HS-27A (cell line): ENCODE measurements at regions not wholly inside any gene's neighbourhood (a gene's known extent, or its start where the extent isn't known, plus 50 kb on each side); places are given as distances from the start of the nearest gene placed in this dataset.

Experiments used
- DNase-seq: peaks from one replicate; pipeline ENCODE4 v3.0.0-alpha.2; 2012; ENCODE audit warnings: low read depth, missing footprints

- DNase-seq, result no peak
Observed at GRCh38 chr20:40808936-40809335, 119.9 kb upstream of the MAFB start.

DNA sequence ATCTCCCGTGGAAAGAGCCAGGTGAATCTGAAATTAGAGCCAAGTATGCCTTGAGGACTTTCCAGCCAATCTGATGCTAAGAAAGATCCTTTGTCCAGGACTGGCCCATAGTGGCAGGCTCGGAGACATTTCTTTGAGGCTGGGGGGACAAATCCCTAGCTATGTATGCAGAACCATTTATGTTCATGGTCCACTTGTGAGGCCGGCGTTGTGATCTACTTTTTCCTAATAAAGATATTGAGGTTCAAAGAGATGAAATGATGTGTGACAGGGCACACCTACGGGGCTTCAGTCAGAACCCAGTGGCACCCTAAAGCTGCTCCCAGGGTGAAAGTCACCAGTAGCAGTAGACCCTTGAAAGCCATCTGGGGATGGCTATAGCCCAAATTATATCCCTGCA lies 120.3 kb upstream of the MAFB start:
- DNase-seq, result no peak

DNA sequence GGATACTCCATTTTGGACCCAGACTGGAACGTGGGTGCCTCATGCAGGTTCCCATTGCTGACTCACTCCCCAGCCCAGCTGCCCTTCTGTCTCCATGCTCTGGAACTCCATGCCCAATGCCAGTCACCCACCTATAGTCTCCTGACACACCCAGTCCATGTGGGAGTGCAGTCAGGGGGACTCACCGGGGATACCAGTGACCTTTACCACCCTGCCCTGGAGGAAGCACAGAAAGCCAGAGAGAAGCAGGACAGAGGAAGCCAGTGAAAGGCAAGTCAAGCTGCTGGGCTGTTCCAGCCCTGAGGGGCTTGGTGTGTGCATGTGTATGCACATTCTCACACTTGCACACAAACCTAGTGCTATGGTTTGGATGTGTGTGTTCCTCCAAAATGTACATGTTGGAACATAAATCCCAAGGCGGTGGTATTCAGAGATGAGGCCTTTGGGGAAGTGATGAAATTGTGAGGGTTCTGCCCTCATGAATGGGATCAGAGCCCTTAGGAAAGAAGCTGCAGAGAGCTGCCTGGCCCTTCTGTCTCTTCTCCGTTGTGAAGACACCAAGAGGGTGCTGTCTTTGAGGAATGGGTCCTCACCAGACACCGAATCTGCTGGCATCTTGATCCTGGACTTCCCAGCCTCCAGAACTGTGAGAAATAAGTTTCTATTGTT lies 121.4 kb upstream of the MAFB start:
- DNase-seq, result no peak

GRCh38 chr20:40811004-40811403 lies 122.0 kb upstream of the MAFB start:
- DNase-seq, result no peak

DNA sequence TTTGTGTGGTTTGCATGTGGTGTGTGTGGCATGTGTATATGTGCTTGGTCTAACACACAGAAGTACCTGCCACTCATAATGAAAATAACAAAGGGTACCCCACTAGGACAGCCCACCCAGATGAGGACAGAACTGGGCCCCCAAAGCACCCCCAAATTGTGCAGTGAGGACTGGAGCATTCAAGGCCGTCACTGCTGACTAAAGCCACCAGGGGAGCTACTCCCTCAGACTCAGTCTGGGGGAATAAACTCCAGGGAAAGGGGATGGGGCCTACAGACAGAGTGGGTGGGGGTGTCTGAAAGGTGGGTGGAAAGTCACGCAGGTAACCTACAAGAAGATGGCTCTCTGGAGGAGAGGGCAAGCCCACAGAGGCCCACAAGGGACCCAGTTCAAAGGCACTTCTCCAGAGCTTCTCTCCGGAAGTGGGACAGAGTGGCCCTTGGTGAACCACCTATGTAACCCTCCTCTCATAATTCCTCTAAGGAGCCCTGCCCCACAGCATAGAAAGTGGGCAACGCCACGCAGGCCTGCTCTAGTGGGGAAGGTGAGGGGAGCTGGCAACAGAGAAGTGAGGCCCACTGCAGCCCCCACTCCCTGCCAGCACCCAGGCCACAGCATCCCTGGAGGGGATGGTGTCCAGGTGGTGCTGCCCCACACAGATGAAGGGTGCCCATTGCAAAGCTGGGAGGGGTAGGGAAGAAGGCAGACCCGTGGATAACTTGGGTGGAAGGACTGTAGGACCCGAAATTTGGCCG lies 122.8 kb upstream of the MAFB start:
- DNase-seq, result no peak

DNA sequence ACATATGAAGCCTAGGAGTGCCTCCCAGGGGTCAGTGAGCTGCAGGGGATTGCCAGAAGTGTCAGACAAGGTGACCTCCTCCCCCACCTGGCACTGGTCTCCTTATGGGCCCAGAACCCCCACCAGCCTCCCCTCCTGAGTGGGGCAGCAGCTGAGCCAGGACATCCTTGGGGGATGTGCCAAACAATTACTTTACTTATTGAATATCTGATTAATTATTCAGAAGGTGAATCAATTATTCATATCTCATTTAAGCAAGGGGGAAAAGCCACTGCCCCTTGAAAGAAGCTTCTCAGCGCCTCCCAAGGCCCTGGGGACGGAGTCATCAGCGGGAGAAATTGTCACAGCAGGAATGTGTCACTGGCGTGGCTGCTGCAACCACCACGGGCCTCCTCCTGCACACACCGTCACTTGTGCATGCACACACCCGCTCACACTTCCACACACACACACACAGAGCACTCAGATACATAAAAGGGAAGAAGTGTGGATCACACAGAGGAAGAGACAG lies 123.4 kb upstream of the MAFB start:
- DNase-seq, result no peak

DNA sequence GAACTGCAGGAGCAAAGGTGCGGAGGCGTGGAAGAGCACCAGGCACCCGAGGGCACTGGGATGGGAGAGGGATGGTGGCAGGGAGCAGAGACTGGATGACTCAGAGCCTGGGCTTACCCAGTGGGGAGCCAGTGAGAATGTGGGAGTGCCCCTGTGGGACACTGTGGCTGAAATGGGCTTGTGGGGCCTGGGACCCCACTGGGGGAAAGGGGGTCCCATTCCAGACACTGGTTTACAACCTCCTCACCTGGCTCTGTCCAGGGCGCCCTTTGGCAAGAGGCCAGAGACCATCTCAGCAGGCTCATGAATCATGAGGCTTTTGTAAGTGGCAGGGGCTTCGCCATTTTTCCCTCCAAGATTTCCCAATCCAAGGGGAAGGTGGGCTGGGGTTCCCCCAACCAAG lies 124.0 kb upstream of the MAFB start:
- no peak for DNase-seq

- DNase-seq, result no peak
Observed at GRCh38 chr20:40813708-40814630, 124.9 kb upstream of the MAFB start.

DNA sequence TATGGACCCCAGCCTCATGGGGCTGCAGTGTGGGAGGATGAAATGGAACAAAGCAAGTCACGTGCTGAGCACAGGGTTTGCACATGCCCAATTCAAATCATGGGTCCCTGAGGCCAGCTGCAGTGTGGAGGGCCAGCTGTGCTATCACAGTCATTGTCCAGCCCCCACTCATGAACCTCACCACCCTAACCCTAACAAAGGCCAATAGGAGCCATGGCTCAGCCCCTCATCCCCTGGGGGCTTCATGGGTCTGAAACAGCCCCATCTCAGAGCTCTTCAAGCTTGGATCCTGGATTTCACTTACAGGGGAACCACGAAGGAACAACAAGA lies 125.6 kb upstream of the MAFB start:
- DNase-seq, result no peak

- no peak for DNase-seq
Observed at GRCh38 chr20:40815156-40816038, 126.4 kb upstream of the MAFB start.

GRCh38 chr20:40816039-40816352 lies 127.0 kb upstream of the MAFB start:
- DNase-seq, result no peak

GRCh38 chr20:40821429-40821828 lies 132.4 kb upstream of the MAFB start:
- no peak for DNase-seq

DNA sequence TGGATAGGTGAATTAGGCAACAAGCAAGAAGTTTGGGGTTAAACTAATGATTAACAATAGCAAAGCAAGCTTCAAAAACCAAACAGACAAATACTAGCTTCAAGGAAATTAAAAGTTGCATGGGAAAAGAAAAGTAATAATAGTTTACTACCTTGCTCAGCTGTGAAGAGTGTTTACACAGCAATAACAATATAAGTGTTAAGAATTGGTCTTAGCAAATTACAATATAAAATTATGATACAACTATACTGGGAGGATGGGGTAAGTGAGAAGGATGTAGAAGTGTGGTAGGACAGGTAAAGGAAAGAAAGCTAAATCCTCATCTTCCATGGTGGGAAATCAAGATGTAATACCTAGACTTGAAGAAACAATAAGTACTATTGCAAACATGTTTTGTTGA lies 137.7 kb upstream of the MAFB start:
- no peak for DNase-seq

- no peak for DNase-seq
Observed at GRCh38 chr20:40835321-40835720, 146.3 kb upstream of the MAFB start.

DNA sequence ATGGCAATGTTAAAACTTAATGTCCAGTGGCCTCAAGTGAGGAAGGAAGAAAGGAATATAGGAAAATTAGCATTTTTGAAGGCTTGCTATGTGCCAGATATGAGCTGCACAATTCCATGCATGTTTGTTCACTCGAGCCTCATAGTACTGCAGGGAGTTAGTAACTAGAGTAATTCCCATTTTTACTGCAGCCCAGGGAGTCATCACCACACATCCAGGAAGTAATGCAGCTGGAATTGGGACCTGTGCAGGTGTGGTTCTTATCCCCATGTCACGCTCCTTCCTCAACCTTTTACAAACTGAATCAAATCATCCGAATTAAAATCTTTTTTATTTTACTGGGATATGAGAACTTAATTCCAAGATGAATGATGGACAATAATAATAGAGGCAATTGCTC lies 149.5 kb upstream of the MAFB start:
- DNase-seq, result no peak

- DNase-seq, result no peak
Observed at GRCh38 chr20:40843251-40843650, 154.2 kb upstream of the MAFB start.

GRCh38 chr20:40844332-40844731 lies 155.3 kb upstream of the MAFB start:
- no peak for DNase-seq

- no peak for DNase-seq
Observed at GRCh38 chr20:40848096-40848495, 159.1 kb upstream of the MAFB start.

DNA sequence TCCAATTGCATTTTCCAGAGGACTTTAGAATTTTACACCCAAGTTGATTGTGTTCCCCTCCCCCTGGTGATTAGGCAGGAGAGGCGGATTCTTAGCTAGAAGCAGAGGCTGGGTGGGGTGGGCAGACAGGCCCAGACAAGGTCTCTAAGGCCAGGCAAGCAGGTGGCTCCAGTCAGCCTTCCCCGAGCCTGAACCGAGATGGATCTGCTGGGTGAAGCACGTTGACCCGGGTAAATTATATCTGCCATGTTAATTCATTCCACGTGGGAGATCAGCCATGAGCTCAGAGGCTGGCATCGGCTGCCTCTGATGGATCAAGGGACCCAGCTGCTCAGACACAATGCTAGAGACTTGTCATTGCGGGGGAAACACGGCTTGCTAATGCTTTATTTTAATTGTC lies 159.5 kb upstream of the MAFB start:
- DNase-seq, result no peak

DNA sequence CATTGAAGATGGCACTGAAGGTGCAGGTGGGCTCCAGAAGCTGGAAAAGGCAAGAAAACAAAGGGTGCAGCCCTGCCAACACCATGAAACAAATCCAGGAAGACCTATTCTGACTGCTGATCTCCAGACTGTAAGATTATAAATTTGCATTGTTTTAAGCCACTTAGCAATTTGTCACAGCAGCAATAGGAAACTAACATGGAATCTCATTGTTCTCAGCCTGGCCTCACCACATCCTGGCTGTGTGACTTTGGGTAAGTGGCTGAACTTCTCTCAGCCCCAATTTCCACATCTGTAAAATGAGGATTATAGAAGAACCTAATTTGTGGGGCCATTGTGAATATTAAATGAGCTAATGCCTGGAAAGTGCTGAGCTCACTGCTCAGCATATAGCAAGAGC lies 160.4 kb upstream of the MAFB start:
- DNase-seq, result no peak

DNA sequence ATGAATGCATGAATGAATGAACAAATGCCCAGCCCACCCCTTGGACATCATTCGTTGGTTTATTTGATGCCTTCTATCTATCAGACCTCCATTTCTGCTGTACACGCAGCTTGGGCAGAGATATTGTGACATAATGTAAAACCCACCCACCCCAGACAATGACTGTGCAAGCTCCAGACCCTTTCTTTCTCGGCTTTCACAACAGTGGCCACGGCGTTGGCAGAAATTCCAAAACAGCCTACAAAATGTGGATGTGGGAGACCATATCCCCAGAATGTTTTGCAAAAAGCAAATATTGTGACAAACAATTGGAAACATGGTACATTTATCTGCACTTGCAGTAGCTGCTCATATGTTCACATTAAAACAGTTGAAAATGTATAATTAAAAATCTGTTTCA lies 162.0 kb upstream of the MAFB start:
- DNase-seq, result no peak

DNA sequence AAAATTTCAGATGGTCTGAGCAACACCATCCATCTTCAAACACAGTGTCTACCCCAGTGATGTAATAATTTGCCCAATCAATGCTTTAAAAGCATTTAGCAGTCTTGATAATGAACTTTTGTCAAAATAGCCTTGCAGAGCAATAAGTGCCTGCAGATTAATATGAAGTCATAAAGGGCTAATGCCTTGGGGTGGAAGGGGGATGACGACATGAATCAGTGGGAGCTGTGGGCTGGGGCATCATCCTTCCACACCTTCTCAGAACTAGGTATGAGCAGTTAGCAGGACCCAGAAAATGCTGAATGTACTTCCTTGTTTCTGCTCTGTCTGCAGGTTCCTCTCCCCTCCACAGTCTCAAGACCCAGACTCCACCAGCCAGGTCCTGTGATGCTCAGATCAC lies 166.2 kb upstream of the MAFB start:
- no peak for DNase-seq
